Fibroblast of the conjunctiva (primary cell): ENCODE measurements at regions not wholly inside any gene's neighbourhood (a gene's known extent, or its start where the extent isn't known, plus 50 kb on each side); places are given as distances from the start of the nearest gene placed in this dataset.

Experiments
- DNase-seq: peaks from one replicate; pipeline ENCODE4 v3.0.0-alpha.2; 2010; ENCODE audit warnings: low read depth

- no peak for DNase-seq
Measured at GRCh38 chr6:6841571-6841970, 253.1 kb downstream of the LY86 start.

DNA sequence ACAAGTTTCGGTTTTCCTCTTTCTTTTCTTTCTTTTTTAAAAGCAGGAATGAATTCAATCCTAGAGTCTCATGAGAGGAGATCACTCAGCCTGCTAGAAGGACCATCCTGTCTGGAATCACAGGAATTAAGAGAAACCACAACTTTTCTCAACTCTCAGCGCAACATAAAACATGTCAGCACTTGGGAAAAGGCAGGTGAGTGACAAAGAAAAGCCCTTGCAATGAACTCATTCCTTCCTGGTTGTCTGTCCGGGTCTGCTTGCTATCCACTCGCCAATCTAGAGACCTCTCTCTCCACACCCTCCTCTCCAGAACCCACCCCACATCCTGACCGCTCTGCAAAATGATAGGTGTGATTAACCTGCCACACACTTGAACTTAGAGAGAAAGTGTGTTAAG lies 253.8 kb downstream of the LY86 start:
- no peak for DNase-seq

- no peak for DNase-seq
Measured at GRCh38 chr6:6843057-6843627, 254.6 kb downstream of the LY86 start.

DNA sequence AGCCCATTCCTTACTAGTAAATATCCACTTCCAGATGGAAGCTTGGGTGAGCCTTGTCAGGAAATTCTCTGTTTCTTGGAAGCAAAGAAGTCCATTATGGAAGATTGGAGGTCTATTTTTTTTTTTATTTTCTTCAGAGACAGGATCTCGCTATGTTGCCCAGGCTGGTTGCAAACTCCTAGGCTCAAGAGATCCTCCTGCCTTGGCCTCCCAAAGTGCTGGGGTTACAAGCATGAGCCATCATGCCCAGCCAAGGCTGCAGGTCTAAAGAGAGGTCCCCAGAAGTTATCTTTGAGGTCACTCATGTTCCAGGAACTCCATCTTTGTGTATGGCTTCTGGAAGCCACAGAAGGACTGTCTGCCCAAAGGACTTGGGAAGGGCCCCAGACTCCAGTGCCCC lies 255.3 kb downstream of the LY86 start:
- no peak for DNase-seq

DNA sequence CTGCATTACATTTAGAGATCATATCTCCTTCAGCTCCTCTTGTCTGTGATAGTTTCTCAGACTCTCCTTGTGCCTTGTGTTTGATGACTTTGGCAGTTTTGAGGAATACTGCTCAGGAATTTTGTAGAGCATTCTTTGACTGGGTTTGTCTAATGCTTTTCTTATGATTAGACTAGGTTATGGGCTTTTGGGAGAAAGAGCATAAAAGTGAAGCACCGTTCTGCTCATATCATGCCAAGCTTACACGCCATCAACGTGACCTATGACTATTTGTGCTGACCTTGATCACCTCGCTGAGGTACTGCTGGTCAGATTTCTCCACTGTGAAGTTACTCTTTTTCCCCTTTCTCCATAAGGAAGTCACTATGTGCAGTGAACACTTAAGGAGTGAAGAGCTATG lies 256.0 kb downstream of the LY86 start:
- DNase-seq = no peak

DNA sequence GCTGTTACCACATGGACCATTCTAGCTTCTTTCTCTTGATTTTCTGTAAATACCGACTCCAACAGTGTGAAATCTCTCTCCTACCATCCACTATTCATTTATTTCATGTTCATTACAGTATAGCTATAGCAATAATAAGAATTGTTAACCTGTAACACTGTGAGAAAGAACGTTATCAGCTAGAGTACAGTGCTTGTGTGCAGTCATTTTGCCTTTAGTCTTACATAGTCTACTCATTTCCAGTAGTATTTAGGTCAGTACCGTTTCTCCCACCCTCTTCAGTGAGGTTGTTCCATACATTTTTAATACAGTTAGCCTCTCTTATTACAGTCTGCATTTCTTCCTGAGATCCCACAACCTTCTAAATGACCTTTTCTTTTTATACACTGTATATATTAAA lies 257.1 kb downstream of the LY86 start:
- no peak for DNase-seq

DNA sequence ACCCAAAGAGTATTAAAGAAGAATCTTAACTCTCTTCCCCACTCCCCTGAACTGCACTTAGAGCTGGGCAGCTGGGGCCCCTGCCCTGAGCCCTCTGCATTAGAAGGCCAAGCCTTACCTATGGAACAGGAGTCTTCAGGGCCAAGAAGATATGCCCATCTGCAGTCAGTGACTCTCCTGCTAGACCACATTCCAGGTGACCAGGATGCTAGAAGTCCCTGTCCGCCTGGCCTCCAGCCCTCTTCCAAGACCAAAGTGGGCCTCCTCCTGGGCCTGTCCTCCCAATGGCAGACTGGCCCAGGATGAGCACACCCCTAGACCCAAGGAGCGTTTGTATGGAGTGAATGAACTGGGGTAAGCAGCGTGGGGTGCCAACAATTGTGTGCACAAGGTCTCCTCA lies 259.1 kb downstream of the LY86 start:
- no peak for DNase-seq

DNA sequence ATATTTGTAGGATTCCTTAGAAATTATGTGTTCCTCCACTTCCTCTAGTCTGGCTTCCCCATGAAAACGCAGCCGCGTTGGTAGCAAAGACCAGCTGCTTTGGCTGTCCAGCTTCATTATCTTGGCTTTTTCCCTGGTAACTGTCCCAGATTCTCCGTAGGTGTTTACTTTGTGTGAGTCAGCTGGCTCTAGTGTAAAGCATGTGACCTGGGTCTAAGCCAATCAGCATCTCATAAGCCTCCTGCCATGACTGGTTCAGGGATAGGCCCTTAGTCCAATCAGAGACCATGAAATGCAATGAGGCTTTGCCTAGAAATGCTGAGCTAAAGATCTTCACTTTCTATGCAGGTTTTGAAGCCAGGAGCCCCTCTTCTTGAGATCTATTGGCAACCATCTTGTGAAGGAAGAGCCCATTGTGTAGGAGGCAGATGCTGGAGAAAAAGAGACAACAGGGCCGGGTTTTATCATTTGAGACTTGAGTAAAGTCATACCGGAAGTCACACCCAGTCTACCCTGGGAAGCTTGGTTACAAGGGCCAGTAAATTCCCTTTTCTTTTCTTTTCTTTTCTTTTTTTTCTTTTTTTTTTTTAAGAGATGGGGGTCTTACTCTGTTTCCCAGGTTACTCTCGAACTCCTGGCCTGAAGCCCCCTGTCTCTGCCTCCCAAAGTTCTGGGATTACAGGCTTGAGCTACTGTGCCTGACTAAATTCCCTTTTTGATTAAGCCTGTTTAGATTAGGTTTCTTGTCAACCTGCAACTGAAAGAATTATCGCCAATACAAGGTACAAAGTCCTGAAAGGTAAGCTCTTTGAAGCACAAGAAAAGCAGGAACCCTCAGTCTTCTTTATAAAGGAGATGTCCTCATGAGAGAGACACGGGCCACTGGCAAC lies 256.5 kb upstream of the RREB1 start:
- peak; percentile 87 for DNase-seq

DNA sequence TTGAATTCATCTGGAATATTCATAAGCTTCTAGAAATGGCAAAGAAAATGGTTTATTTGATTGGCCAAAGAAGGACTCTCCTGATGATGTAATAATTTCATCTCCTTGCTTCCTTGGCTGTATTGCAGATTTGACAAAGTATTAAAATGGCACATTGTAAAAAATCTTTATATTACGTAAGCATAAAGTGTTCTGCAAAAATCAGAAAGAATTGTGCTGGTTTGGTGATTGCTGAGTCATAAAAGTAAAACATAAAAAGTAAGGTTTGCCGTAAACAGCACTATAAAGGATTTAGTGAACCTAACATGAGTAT lies 255.9 kb upstream of the RREB1 start:
- no peak for DNase-seq

GRCh38 chr6:6856538-6857523 lies 250.9 kb upstream of the RREB1 start:
- DNase-seq = no peak

GRCh38 chr6:6857528-6857927 lies 250.2 kb upstream of the RREB1 start:
- DNase-seq = no peak

DNA sequence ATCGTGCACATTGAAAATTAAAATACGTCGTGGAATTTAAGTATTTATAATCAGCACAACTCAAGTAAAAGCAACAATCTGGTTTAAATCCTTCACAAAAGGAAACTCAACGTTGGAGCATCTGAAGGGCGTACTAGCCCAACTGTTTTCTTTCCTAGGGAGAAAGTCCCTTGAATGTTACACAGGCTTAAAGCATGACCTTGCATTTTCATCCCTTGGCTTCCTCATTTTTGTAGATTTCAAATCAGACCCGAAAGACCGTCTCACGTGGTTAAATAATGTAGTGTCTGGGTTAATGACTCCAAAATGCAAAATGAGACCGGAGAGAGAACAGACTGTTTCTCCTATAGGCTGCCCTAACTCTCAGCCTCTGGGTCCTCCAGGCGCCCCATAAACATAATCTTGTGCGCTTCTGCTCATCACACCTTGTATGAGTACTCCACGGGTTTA lies 249.2 kb upstream of the RREB1 start:
- no peak for DNase-seq

GRCh38 chr6:6859105-6859504 lies 248.7 kb upstream of the RREB1 start:
- DNase-seq = no peak

DNA sequence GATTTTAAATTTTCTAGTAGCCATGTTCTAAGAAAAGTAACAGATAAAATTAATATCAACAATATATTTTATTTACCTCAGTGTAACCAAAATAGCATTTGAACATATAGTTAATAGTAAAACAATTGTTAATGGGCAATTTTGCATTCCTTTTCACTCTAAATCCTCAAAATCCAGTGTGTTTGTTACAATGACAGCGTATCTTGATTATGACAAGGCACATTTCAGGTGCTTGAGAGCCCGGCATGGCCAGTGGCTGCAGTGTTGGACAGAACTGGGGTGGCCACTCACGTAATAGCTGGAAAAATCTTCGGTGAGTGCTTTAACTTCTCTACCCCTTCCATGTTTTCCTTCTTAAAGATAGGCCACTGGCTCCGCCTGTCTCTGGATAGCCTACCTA lies 248.0 kb upstream of the RREB1 start:
- no peak for DNase-seq

DNA sequence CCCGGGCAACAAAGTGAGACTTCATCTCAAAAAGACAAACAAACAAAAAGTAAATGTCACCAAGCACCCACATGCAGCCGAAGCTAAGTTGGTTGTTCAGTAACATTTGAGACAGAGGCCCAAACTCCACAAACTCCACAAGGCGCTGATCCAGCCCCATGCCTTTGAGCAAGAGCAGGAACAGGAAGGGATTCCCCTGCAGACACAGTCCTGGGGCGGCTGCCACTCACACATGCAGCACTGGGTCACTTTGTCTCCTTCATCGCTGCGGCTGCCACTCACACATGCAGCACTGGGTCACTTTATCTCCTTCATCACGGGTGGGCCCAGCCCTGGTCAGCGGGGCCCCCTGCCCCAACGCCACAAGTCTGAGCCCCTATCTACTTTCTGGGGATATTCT lies 246.9 kb upstream of the RREB1 start:
- DNase-seq = no peak

DNA sequence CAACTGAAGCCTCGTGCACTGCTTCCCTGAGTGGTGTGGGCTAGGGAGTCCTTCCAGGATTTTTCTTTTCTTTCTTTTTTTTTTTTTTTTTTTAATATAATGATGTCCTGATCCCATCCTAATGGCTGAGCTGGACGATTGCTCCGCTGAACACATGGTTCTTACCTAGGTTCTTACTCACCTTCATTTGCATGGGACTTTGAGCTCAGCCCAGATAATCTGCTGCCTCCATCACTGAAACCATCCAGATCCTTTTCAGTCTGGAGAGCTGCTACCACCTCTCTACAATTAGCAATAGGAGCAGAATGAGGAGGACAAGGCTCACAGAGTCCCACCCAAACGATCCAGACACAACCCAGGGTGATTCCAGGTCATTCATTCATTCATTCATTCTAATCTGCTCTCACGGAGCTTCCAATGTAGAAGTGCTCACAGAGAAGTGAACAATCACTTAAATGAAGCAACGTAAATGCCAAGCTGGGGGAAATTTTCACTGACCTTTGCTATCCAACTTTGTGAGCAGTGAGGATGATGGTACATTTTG lies 246.3 kb upstream of the RREB1 start:
- DNase-seq = no peak

- no peak for DNase-seq
Measured at GRCh38 chr6:6861995-6862394, 245.8 kb upstream of the RREB1 start.

- DNase-seq = no peak
Measured at GRCh38 chr6:6863970-6864639, 243.7 kb upstream of the RREB1 start.

- no peak for DNase-seq
Measured at GRCh38 chr6:6865611-6866010, 242.2 kb upstream of the RREB1 start.

DNA sequence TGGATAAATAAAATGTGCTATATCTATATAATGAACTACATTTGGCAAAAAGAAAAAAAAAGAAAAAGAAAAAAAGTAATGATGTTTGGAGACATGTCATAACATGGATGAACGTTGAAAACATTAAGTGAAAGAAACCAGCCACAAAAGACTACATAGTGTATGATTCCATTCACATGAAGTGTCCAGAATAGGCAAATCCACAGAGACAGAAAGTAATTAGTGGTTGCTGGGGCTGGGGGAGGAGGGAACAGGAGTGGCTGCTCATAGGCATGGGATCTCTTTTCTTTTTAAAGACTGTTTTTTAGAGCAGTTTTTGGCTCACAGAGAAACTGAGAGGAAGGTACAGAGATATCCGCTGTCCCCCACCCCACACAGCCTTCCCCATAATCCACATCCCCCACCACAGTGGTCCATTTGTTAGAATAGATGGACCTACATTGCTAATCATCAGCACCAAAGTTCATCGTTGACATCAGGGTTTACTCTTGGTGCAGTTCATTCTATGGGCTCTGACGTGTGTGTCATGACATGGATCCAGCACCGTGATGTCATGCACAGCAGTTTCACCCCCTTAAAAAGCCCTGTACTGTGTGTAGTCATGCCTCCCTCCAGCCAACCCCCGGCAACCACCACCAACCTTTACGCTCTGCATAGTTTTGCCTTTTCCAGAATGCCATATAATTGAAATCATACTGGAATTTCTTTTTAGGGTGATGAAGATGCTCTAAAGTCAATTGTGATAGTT lies 240.9 kb upstream of the RREB1 start:
- DNase-seq = no peak

- no peak for DNase-seq
Measured at GRCh38 chr6:6867404-6867799, 240.4 kb upstream of the RREB1 start.
